CD14-positive monocyte (primary cell): ENCODE measurements at regions not wholly inside any gene's neighbourhood (a gene's known extent, or its start where the extent isn't known, plus 50 kb on each side); places are given as distances from the start of the nearest gene placed in this dataset.

Experiments
- DNase-seq, 3 donors: peaks; one replicate each; pipeline ENCODE4 v3.0.0-alpha.2; 2011 to 2022
- H2AFZ ChIP-seq: 2 replicates; pipeline ENCODE4 v1.6.0; 2012; ENCODE audit warnings: mild to moderate bottlenecking, low read depth, low read length, inconsistent platforms; ENCODE audit not compliant: insufficient read depth, poor library complexity, severe bottlenecking
- H3K27ac ChIP-seq, 2 donors: 1 replicate in 1 of 2; 2 replicates in 1 of 2; pipeline ENCODE4 v1.5.1; 2012 to 2013; ENCODE audit warnings: low read length in 2 of 2, control low read depth in 1 of 2, inconsistent platforms in 1 of 2, low read depth in 1 of 2, mild to moderate bottlenecking in 1 of 2
- H3K27me3 ChIP-seq, 2 donors: one replicate each; pipeline versions ENCODE4 v1.6.0 to v1.6.1; 2011 to 2013; ENCODE audit warnings: low read length in 2 of 2; ENCODE audit not compliant: control insufficient read depth in 2 of 2, insufficient read depth in 2 of 2
- H3K36me3 ChIP-seq, 2 donors: replicated peaks in 1 of 2; 1 replicate in 1 of 2; 2 replicates in 1 of 2; pipeline versions ENCODE4 v1.5.1 to v1.6.1; 2012 to 2013; ENCODE audit warnings: low read length in 2 of 2, control low read depth in 1 of 2, inconsistent platforms in 1 of 2, mild to moderate bottlenecking in 1 of 2; ENCODE audit not compliant: insufficient read depth in 2 of 2, control insufficient read depth in 1 of 2
- H3K4me1 ChIP-seq, 2 donors: 1 replicate in 1 of 2; 2 replicates in 1 of 2; pipeline versions ENCODE4 v1.5.1 to v1.6.1; 2012 to 2013; ENCODE audit warnings: low read length in 2 of 2, control low read depth in 1 of 2, inconsistent platforms in 1 of 2, mild to moderate bottlenecking in 1 of 2, moderate library complexity in 1 of 2; ENCODE audit not compliant: insufficient read depth in 2 of 2, control insufficient read depth in 1 of 2
- H3K4me2 ChIP-seq: replicated peaks from 2 replicates; pipeline ENCODE3; 2012; ENCODE audit warnings: low read length, moderate library complexity, mild to moderate bottlenecking; ENCODE audit not compliant: poor library complexity, severe bottlenecking; ENCODE audit errors: extremely low read depth
- H3K4me3 ChIP-seq, 3 experiments: fragments of 200-600 bp in 1 of 3; sonication (generic) in 1 of 3; replicated peaks in 1 of 3; 1 replicate in 2 of 3; 2 replicates in 1 of 3; pipeline ENCODE4 v1.5.1; 2011 to 2013; ENCODE audit warnings: low read length in 3 of 3, mild to moderate bottlenecking in 3 of 3, control low read depth in 2 of 3, low read depth in 2 of 3, inconsistent platforms in 1 of 3, moderate library complexity in 1 of 3
- H3K79me2 ChIP-seq: 2 replicates; pipeline ENCODE4 v1.6.0; 2012; ENCODE audit warnings: mild to moderate bottlenecking, control low read depth, inconsistent platforms, low read length, moderate library complexity; ENCODE audit not compliant: insufficient read depth
- H3K9ac ChIP-seq: 2 replicates; pipeline ENCODE4 v1.6.0; 2017; ENCODE audit warnings: low read length, mild to moderate bottlenecking; ENCODE audit not compliant: insufficient read depth, poor library complexity, severe bottlenecking
- H3K9me3 ChIP-seq, 2 donors: replicated peaks in 1 of 2; 1 replicate in 1 of 2; 2 replicates in 1 of 2; pipeline versions ENCODE4 v1.5.1 to v1.6.1; 2012 to 2013; ENCODE audit warnings: low read length in 2 of 2, control low read depth in 1 of 2; ENCODE audit not compliant: control insufficient read depth in 1 of 2, insufficient read depth in 1 of 2
- H4K20me1 ChIP-seq: 2 replicates; pipeline ENCODE4 v1.6.0; 2012; ENCODE audit warnings: mild to moderate bottlenecking, low read length, control low read depth, moderate library complexity; ENCODE audit not compliant: insufficient read depth
- H3K27ac Mint-ChIP-seq, 7 donors: one replicate each; pipeline ENCODE4 v1.8.0; 2020; ENCODE audit warnings: mild to moderate bottlenecking in 7 of 7, mixed read lengths in 7 of 7, moderate library complexity in 6 of 7, inconsistent platforms in 2 of 7
- H3K27me3 Mint-ChIP-seq, 3 donors: one replicate each; pipeline ENCODE4 v1.8.0; 2021 to 2022; ENCODE audit warnings: low read depth in 3 of 3, mild to moderate bottlenecking in 3 of 3, mixed read lengths in 3 of 3, moderate library complexity in 3 of 3, inconsistent platforms in 1 of 3
- H3K36me3 Mint-ChIP-seq, 2 donors: one replicate each; pipeline ENCODE4 v1.8.0; 2020; ENCODE audit warnings: mixed read lengths in 2 of 2, inconsistent platforms in 1 of 2, mild to moderate bottlenecking in 1 of 2
- H3K4me1 Mint-ChIP-seq: one replicate; pipeline ENCODE4 v1.8.0; 2020; ENCODE audit warnings: mild to moderate bottlenecking, mixed read lengths
- H3K4me3 Mint-ChIP-seq, 2 donors: one replicate each; pipeline ENCODE4 v1.8.0; 2020; ENCODE audit warnings: mild to moderate bottlenecking in 2 of 2, mixed read lengths in 2 of 2, moderate library complexity in 1 of 2
- H3K9me3 Mint-ChIP-seq, 7 donors: one replicate each; pipeline ENCODE4 v1.8.0; 2020 to 2022; ENCODE audit warnings: mixed read lengths in 7 of 7, mild to moderate bottlenecking in 6 of 7, moderate library complexity in 6 of 7, inconsistent platforms in 2 of 7
- CTCF ChIP-seq: fragments of 200-600 bp; IDR thresholded peaks from one replicate; pipeline ENCODE4 v1.8.0; 2022; ENCODE audit warnings: antibody characterized with exemption, mild to moderate bottlenecking
- WGBS: methylation state at CpG from one replicate; pipeline ENCODE4 v1.1.5; 2013; ENCODE audit warnings: missing lambda C conversion rate; ENCODE audit not compliant: insufficient coverage; 5-methylcytosine and 5-hydroxymethylcytosine counted together
- intact Hi-C, 2 donors: fragments of 100-400 bp; cut with micrococcal nuclease; formaldehyde crosslinking; loops; one replicate each; pipeline versions ENCODE4 v1.15.0 to v1.15.1; 2023

- intact Hi-C loops = no loop called here
- no peaks in the 10 kb centered on the region for H3K36me3 ChIP-seq
Measured at GRCh38 chr2:164287056-164287455, 334.2 kb downstream of the GRB14 start.

GRCh38 chr2:164285576-164285975, 335.7 kb downstream of the GRB14 start:
- no peak overlapping the region for H3K9ac ChIP-seq
- H3K36me3 Mint-ChIP-seq = no peaks in the 10 kb centered on the region
- no peak overlapping the region for H3K4me3 ChIP-seq
- H3K9me3 Mint-ChIP-seq = peaks cover 0 to 11% (median 2%) of the 10 kb centered on the region in 7 donors
- H3K27ac Mint-ChIP-seq = no peak overlapping the region
- no peak overlapping the region for H3K4me2 ChIP-seq
- H3K27me3 ChIP-seq = no peaks in the 10 kb centered on the region
- H3K79me2 ChIP-seq = no peaks in the 10 kb centered on the region
- no peaks in the 10 kb centered on the region for H4K20me1 ChIP-seq
- H2AFZ ChIP-seq = no peak overlapping the region
- H3K36me3 ChIP-seq = no peaks in the 10 kb centered on the region
- WGBS = no CpG with 5 or more reads among the region's 2 CpGs
- no peak overlapping the region for H3K27ac ChIP-seq
- intact Hi-C loops = no loop called here
- H3K4me3 Mint-ChIP-seq = no peak overlapping the region
- H3K27me3 Mint-ChIP-seq = no peaks in the 10 kb centered on the region
- no peaks in the 10 kb centered on the region for H3K4me1 Mint-ChIP-seq
- no peaks in the 10 kb centered on the region for H3K4me1 ChIP-seq
- TF ChIP-seq CTCF = no peak
- no peak for DNase-seq
- no peaks in the 10 kb centered on the region for H3K9me3 ChIP-seq

More at GRCh38 chr2:164287056-164287455, 334.2 kb downstream of the GRB14 start:
- no peaks in the 10 kb centered on the region for H3K9me3 ChIP-seq
- no peaks in the 10 kb centered on the region for H3K27me3 ChIP-seq
- no peak overlapping the region for H3K4me2 ChIP-seq
- no peaks in the 10 kb centered on the region for H3K79me2 ChIP-seq
- TF ChIP-seq CTCF = no peak
- no peak overlapping the region for H3K9ac ChIP-seq
- H4K20me1 ChIP-seq = no peaks in the 10 kb centered on the region
- H3K4me3 ChIP-seq = no peak overlapping the region
- Mint-ChIP-seq H3K4me3 (no peak overlapping the region), H3K4me1 (no peaks in the 10 kb centered on the region), H3K9me3 (peaks cover 0 to 12% (median 2%) of the 10 kb centered on the region in 7 donors), H3K27ac (no peak overlapping the region), H3K36me3 (no peaks in the 10 kb centered on the region), H3K27me3 (peaks cover 0 to 2% (median 0%) of the 10 kb centered on the region in 3 donors)
- H2AFZ ChIP-seq = no peak overlapping the region
- DNase-seq = no peak
- H3K4me1 ChIP-seq = no peaks in the 10 kb centered on the region
- no CpG with 5 or more reads among the region's 2 CpGs for WGBS
- H3K27ac ChIP-seq = no peak overlapping the region
